Pancreas (tissue), 10 donors: ENCODE measurements at regions not wholly inside any gene's neighbourhood (a gene's known extent, or its start where the extent isn't known, plus 50 kb on each side); places are given as distances from the start of the nearest gene placed in this dataset.

Source experiments
- ATAC-seq, 4 donors: fragments of 200-7000 bp; cut with Tn5 transposase; one replicate each; pipeline versions ENCODE4 v1.8.0 to v1.9.1; 2020; ENCODE audit warnings: mild to moderate bottlenecking in 4 of 4, moderate library complexity in 4 of 4
- DNase-seq, 6 donors: peaks; one replicate each; pipeline ENCODE4 v3.0.0-alpha.2; 2020
- FAIRE-seq: peaks from 2 replicates; lab custom pipeline; 2012; peaks lifted over from hg19 to GRCh38; lab: Jason Lieb, UNC
- H3K27ac ChIP-seq, 4 donors: fragments of 200-600 bp; sonication (generic); 1 replicate in 3 of 4; 2 replicates in 1 of 4; pipeline versions ENCODE4 v1.5.0 to v1.8.0; 2020
- H3K27me3 ChIP-seq, 4 donors: fragments of 200-600 bp; one replicate each; pipeline ENCODE4 v1.8.0; 2021
- H3K36me3 ChIP-seq, 3 donors: fragments of 200-600 bp; sonication (generic) in 1 of 3; one replicate each; pipeline versions ENCODE4 v1.5.0 to v1.8.0; 2020 to 2021
- H3K4me1 ChIP-seq, 3 donors: fragments of 200-600 bp; one replicate each; pipeline ENCODE4 v1.8.0; 2021
- H3K4me3 ChIP-seq, 4 donors: fragments of 200-600 bp; sonication (generic) in 2 of 4; one replicate each; pipeline versions ENCODE4 v1.5.0 to v1.8.0; 2020 to 2021
- H3K9me3 ChIP-seq, 4 donors: fragments of 200-600 bp; one replicate each; pipeline ENCODE4 v1.8.0; 2021
- CTCF ChIP-seq, 4 donors: fragments of 200-600 bp; sonication (generic) in 3 of 4; IDR thresholded peaks; one replicate each; pipeline versions ENCODE4 v1.5.0 to v1.8.0; 2021; ENCODE audit warnings: antibody characterized with exemption in 4 of 4
- WGBS, 2 donors: extraction: QIAGEN DNeasy Blood & Tissue Kit; methylation state at CpG; one replicate each; pipeline ENCODE4 v1.1.7; 2013; 5-methylcytosine and 5-hydroxymethylcytosine counted together
- intact Hi-C, 3 donors: fragments of 100-400 bp; cut with DNase I; formaldehyde crosslinking; loops; one replicate each; pipeline versions ENCODE4 v1.11.1 to v1.14.2; 2022
- donor health status: healthy with polysubstance abuse.
- donor health status: DM: no; HTN: no; CAD: no; lungs with moderate emphysema.
- donor health status: DM: no; HTN: no; CAD: no.
- donor health status: control.
- donor health status: control.
- donor health status: Bipolar disorder and iron deficiency.
- donor health status: DM: yes; HTN: yes; CAD: no.
- donor health status: DM: no; HTN: no; CAD: no.
- donor health status: DM: no; HTN: no; CAD: no.
- donor health status: DM: yes; HTN: yes; CAD: no.

- FAIRE-seq = no peak
- H3K27ac ChIP-seq = no peak overlapping the region
- no peak for DNase-seq
- no peaks in the 10 kb centered on the region for H3K9me3 ChIP-seq
- H3K36me3 ChIP-seq = no peaks in the 10 kb centered on the region
- no peaks in the 10 kb centered on the region for H3K27me3 ChIP-seq
- no peak overlapping the region for H3K4me3 ChIP-seq
- TF ChIP-seq CTCF (IDR thresholded peaks at IDR 0.05) = no peak
- 86 to 87% methylated on average over 2 of the region's 2 CpGs for WGBS, 2 donors
- no peaks in the 10 kb centered on the region for H3K4me1 ChIP-seq
- intact Hi-C loops = loop anchor here in 2 of 3 donors (5.0 to 10.0 kb wide), 3 partner anchors 116 to 1006 kb away; no protein-coding TSS in a partner anchor
- no peak for ATAC-seq
Observed at GRCh38 chr1:88300752-88301263, 383.3 kb upstream of the PKN2 start.

- Histone ChIP-seq H3K9me3 (no peaks in the 10 kb centered on the region), H3K27ac (no peak overlapping the region), H3K36me3 (no peaks in the 10 kb centered on the region), H3K27me3 (no peaks in the 10 kb centered on the region), H3K4me3 (no peak overlapping the region), H3K4me1 (no peaks in the 10 kb centered on the region)
- intact Hi-C loops = loop anchor here in 2 of 3 donors (5.0 to 10.0 kb wide), 3 partner anchors 118 to 1008 kb away; no protein-coding TSS in a partner anchor
- FAIRE-seq (peak; percentile 29), DNase-seq (peak in 3 of 6 donors; percentile 11 to 15 (median 13)), ATAC-seq (peak; percentile 58 to 94 (median 88))
- TF ChIP-seq CTCF (IDR thresholded peaks at IDR 0.05) = peak in 3 of 4 donors; percentile 40 to 51 (median 40)
- WGBS, 2 donors = 12 to 14% methylated on average over 4 of the region's 4 CpGs
Observed at GRCh38 chr1:88302843-88303486, 381.1 kb upstream of the PKN2 start.

GRCh38 chr1:88311265-88311664 lies 372.8 kb upstream of the PKN2 start:
- Histone ChIP-seq H3K27me3 (no peaks in the 10 kb centered on the region), H3K36me3 (no peaks in the 10 kb centered on the region), H3K4me1 (no peaks in the 10 kb centered on the region), H3K4me3 (no peak overlapping the region), H3K27ac (no peak overlapping the region), H3K9me3 (no peaks in the 10 kb centered on the region)
- WGBS, 2 donors = 88% methylated on average over 1 of the region's 1 CpG
- no peak for TF ChIP-seq CTCF (IDR thresholded peaks at IDR 0.05)
- intact Hi-C loops = no loop called here
- FAIRE-seq (no peak), DNase-seq (no peak), ATAC-seq (no peak)

GRCh38 chr1:88311907-88312306 lies 372.2 kb upstream of the PKN2 start:
- no peak for TF ChIP-seq CTCF (IDR thresholded peaks at IDR 0.05)
- intact Hi-C loops = no loop called here
- H3K36me3 ChIP-seq = no peaks in the 10 kb centered on the region
- no peaks in the 10 kb centered on the region for H3K9me3 ChIP-seq
- WGBS, 2 donors = 82 to 87% methylated on average over 2 of the region's 2 CpGs
- no peaks in the 10 kb centered on the region for H3K4me1 ChIP-seq
- H3K27ac ChIP-seq = no peak overlapping the region
- ATAC-seq (peak in 3 of 4 donors; percentile 48 to 66 (median 60)), FAIRE-seq (no peak), DNase-seq (no peak)
- no peak overlapping the region for H3K4me3 ChIP-seq
- H3K27me3 ChIP-seq = no peaks in the 10 kb centered on the region

- intact Hi-C loops = no loop called here
- WGBS, 2 donors = 73 to 74% methylated on average over 1 of the region's 1 CpG
- Histone ChIP-seq H3K4me3 (no peak overlapping the region), H3K36me3 (no peaks in the 10 kb centered on the region), H3K27me3 (no peaks in the 10 kb centered on the region), H3K27ac (no peak overlapping the region), H3K4me1 (no peaks in the 10 kb centered on the region), H3K9me3 (no peaks in the 10 kb centered on the region)
- DNase-seq (no peak), FAIRE-seq (no peak), ATAC-seq (no peak)
- no peak for TF ChIP-seq CTCF (IDR thresholded peaks at IDR 0.05)
Observed at GRCh38 chr1:88317396-88317795, 366.7 kb upstream of the PKN2 start.
